GM21786 (cell line): ENCODE measurements at regions not wholly inside any gene's neighbourhood (a gene's known extent, or its start where the extent isn't known, plus 50 kb on each side); places are given as distances from the start of the nearest gene placed in this dataset.

Experiments used
- ATAC-seq: cut with Tn5 transposase; IDR thresholded peaks from one replicate; pipeline ENCODE4 v1.9.1; 2021; ENCODE audit not compliant: unreplicated experiment

GRCh38 chr7:3230908-3231307, 70.1 kb upstream of the SDK1 start:
- ATAC-seq: no peak

GRCh38 chr7:3232228-3232627, 68.8 kb upstream of the SDK1 start:
- ATAC-seq: no peak

GRCh38 chr7:3233301-3233700, 67.8 kb upstream of the SDK1 start:
- no peak for ATAC-seq

GRCh38 chr7:3234051-3234450, 67.0 kb upstream of the SDK1 start:
- ATAC-seq: no peak

- ATAC-seq: no peak
Observed at GRCh38 chr7:3234851-3235250, 66.2 kb upstream of the SDK1 start.

- ATAC-seq: no peak
Observed at GRCh38 chr7:3235322-3235721, 65.7 kb upstream of the SDK1 start.

GRCh38 chr7:3236268-3236667, 64.8 kb upstream of the SDK1 start:
- ATAC-seq: no peak

GRCh38 chr7:3238525-3239210, 62.4 kb upstream of the SDK1 start:
- ATAC-seq: no peak

GRCh38 chr7:3239291-3239691, 61.8 kb upstream of the SDK1 start:
- no peak for ATAC-seq

GRCh38 chr7:3240826-3241430, 60.1 kb upstream of the SDK1 start:
- ATAC-seq: no peak

- no peak for ATAC-seq
Observed at GRCh38 chr7:3241686-3242258, 59.3 kb upstream of the SDK1 start.

- ATAC-seq: no peak
Observed at GRCh38 chr7:3242398-3242972, 58.6 kb upstream of the SDK1 start.

GRCh38 chr7:3243256-3243655, 57.8 kb upstream of the SDK1 start:
- no peak for ATAC-seq

- ATAC-seq: no peak
Observed at GRCh38 chr7:3243680-3244079, 57.4 kb upstream of the SDK1 start.

- no peak for ATAC-seq
Observed at GRCh38 chr7:3244241-3244814, 56.7 kb upstream of the SDK1 start.

- no peak for ATAC-seq
Observed at GRCh38 chr7:3245077-3245476, 56.0 kb upstream of the SDK1 start.

- ATAC-seq: no peak
Observed at GRCh38 chr7:3245721-3246120, 55.3 kb upstream of the SDK1 start.

GRCh38 chr7:3246127-3246526, 54.9 kb upstream of the SDK1 start:
- ATAC-seq: no peak

GRCh38 chr7:3246651-3247050, 54.4 kb upstream of the SDK1 start:
- no peak for ATAC-seq

- ATAC-seq: no peak
Observed at GRCh38 chr7:3250725-3251124, 50.3 kb upstream of the SDK1 start.
